ENCODE measurements at regions not wholly inside any gene's neighbourhood (a gene's known extent, or its start where the extent isn't known, plus 50 kb on each side); places are given as distances from the start of the nearest gene placed in this dataset.

GRCh38 chr12:130076126-130076525 is 86.1 kb upstream of the FZD10 start:
- DNase-seq = no peak
- Histone ChIP-seq H3K79me1 (ENCODE audit: low read depth in 1 of 2, low read length in 2 of 2) (no peaks in the 10 kb centered on the region), H2AK9ac (replicated peaks; ENCODE audit: low read depth, low read length, poor library complexity) (peak overlapping the region; percentile 28), H3K4me1 (ENCODE audit: control insufficient read depth, insufficient read depth, low read length) (no peaks in the 10 kb centered on the region), H2AK5ac (ENCODE audit: low read depth, low read length) (no peak overlapping the region), H3K4me2 (ENCODE audit: low read depth, low read length) (no peak overlapping the region), H3K4ac (ENCODE audit: low read depth, low read length) (no peak overlapping the region), H3K9me3 (ENCODE audit: control insufficient read depth, insufficient read depth, low read length) (peaks cover 35% of the 10 kb centered on the region), H2BK15ac (ENCODE audit: low read depth, low read length) (no peak overlapping the region), H3K36me3 (ENCODE audit: control insufficient read depth, insufficient read depth, low read length) (no peaks in the 10 kb centered on the region), H4K8ac (ENCODE audit: low read depth in 2 of 2, low read length in 2 of 2) (no peak overlapping the region), H4K5ac (ENCODE audit: low read depth, low read length) (no peak overlapping the region), H2BK20ac (ENCODE audit: low read depth, low read length) (no peak overlapping the region), H4K20me1 (ENCODE audit: insufficient read depth, low read length) (no peaks in the 10 kb centered on the region), H3K9me1 (ENCODE audit: insufficient read depth, low read length) (no peaks in the 10 kb centered on the region), H2BK120ac (ENCODE audit: low read depth, low read length) (no peak overlapping the region), H3K23ac (ENCODE audit: low read depth, low read length) (no peak overlapping the region), H3K4me3 (ENCODE audit: insufficient read depth, low read depth, low read length) (no peak overlapping the region), H3K18ac (ENCODE audit: low read depth, low read length) (no peak overlapping the region), H3K14ac (replicated peaks; ENCODE audit: low read depth, low read length) (no peak overlapping the region), H3K27ac (ENCODE audit: insufficient read depth, low read length) (no peak overlapping the region), H3K56ac (ENCODE audit: extremely low read depth, insufficient read depth, low read length) (no peak overlapping the region), H2AFZ (replicated peaks; ENCODE audit: low read length, poor library complexity) (no peak overlapping the region), H3K9ac (ENCODE audit: low read depth, low read length) (no peak overlapping the region), H3K27me3 (ENCODE audit: control insufficient read depth, insufficient read depth, low read length) (no peaks in the 10 kb centered on the region), H4K91ac (ENCODE audit: insufficient read depth, low read depth, low read length) (no peak overlapping the region), H2BK5ac (ENCODE audit: low read depth, low read length, poor library complexity, severe bottlenecking) (no peak overlapping the region)
- ChIA-PET POLR2A (ENCODE audit: unreplicated experiment) (no interaction called here), CTCF (no interaction called here)
- ATAC-seq (ENCODE audit: low read depth) = no peak
- in situ Hi-C loops (cut with MboI; ENCODE audit: low sequenced_read_pairs) = no loop called here
- intact Hi-C loops (cut with micrococcal nuclease) = no loop called here
- TF ChIP-seq CTCF (conservative IDR thresholded peaks at IDR 0.05; ENCODE audit: low read depth, low read length) = no peak
- no peak for TF ChIP-seq NFE2L2 (IDR thresholded peaks at IDR 0.05; ENCODE audit: low read depth, low read length)
- TF ChIP-seq MAFK (IDR thresholded peaks at IDR 0.05; ENCODE audit: low read depth, low read length) = no peak
- TF ChIP-seq CHD1 (IDR thresholded peaks at IDR 0.05; ENCODE audit: low read depth, low read length) = no peak
- TF ChIP-seq RAD21 (IDR thresholded peaks at IDR 0.05; ENCODE audit: low read length) = no peak
- TF ChIP-seq ELK1 (IDR thresholded peaks at IDR 0.05; ENCODE audit: borderline replicate concordance, low read depth, low read length) = no peak
- no peak for TF ChIP-seq FOS (IDR thresholded peaks at IDR 0.05; ENCODE audit: low read depth, low read length)
- TF ChIP-seq SMC3 (IDR thresholded peaks at IDR 0.05; ENCODE audit: low read depth, low read length) = no peak
- no peak for TF ChIP-seq BHLHE40 (IDR thresholded peaks at IDR 0.05; ENCODE audit: low read depth, low read length)
- no CpG with 5 or more reads among the region's 3 CpGs for WGBS, 2 experiments (ENCODE audit: extremely low coverage in 2 of 2, insufficient read length in 1 of 2)
- no TSS peak for BruUV-seq (replicated peaks)
- dilution Hi-C loops (cut with HindIII; ENCODE audit: low sequenced_read_pairs, unreplicated experiment) = no loop called here

All from IMR-90 (cell line).